Activated CD4-positive, alpha-beta T cell treated with anti-CD3 and anti-CD28 coated beads for 36 hours (primary cell): ENCODE measurements at regions not wholly inside any gene's neighbourhood (a gene's known extent, or its start where the extent isn't known, plus 50 kb on each side); places are given as distances from the start of the nearest gene placed in this dataset.

Experiments
- ATAC-seq: fragments of 200-7000 bp; cut with Tn5 transposase; one replicate; pipeline ENCODE4 v1.10.0; 2021; ENCODE audit warnings: mild to moderate bottlenecking, moderate library complexity
- CTCF ChIA-PET: fragments of 350-600 bp; sonication (Branson Sonifier 250); formaldehyde crosslinking; loops from one replicate; lab custom pipeline; 2021; ENCODE audit warnings: antibody characterized with exemption; lab: Charles Lee
- POLR2A ChIA-PET: fragments of 350-600 bp; sonication (Branson Sonifier 250); formaldehyde crosslinking; loops from one replicate; lab custom pipeline; 2021; ENCODE audit warnings: antibody characterized with exemption, inconsistent platforms; lab: Charles Lee
- DNase-seq: peaks from one replicate; pipeline ENCODE4 v3.0.0-alpha.2; 2020
- H3K27ac Mint-ChIP-seq: one replicate; pipeline ENCODE4 v1.8.0; 2021; ENCODE audit warnings: mixed read lengths
- H3K27me3 Mint-ChIP-seq: one replicate; pipeline ENCODE4 v1.8.0; 2021; ENCODE audit warnings: mixed read lengths
- H3K36me3 Mint-ChIP-seq: one replicate; pipeline ENCODE4 v1.8.0; 2021; ENCODE audit warnings: low read depth, mixed read lengths
- H3K4me1 Mint-ChIP-seq: one replicate; pipeline ENCODE4 v1.8.0; 2021; ENCODE audit warnings: mixed read lengths
- H3K4me3 Mint-ChIP-seq: one replicate; pipeline ENCODE4 v1.8.0; 2021; ENCODE audit warnings: mild to moderate bottlenecking, moderate library complexity, mixed read lengths
- H3K9me3 Mint-ChIP-seq: one replicate; pipeline ENCODE4 v1.8.0; 2021; ENCODE audit warnings: low read depth, mixed read lengths
- intact Hi-C, 2 experiments: fragments of 100-400 bp; cut with DNase I in 1 of 2; cut with micrococcal nuclease in 1 of 2; formaldehyde crosslinking; loops; one replicate each; pipeline versions ENCODE4 v1.14.2 to v1.15.1; 2022 to 2024; cut with DNase I, micrococcal nuclease

DNA sequence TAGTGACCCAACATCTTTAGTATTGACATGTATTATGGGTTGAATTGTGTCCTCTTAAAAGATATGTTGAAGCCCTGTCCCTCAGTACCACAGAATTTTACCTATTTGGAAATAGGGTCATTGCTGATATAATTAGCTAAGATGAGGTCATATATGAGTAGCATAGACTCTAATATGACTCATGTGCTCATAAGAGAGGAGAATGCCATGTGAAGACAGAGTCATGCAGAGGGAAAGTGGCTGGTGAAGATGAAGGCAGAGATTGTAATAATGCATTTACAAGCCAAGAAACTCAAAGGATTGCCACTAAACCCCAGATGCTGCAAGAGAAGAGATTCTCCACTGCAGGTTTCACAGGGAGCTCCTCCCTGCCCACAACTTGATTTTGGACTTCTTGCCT, 496.4 kb downstream of the KIF20B start:
- ATAC-seq (no peak), DNase-seq (no peak)
- CTCF ChIA-PET: no interaction called here
- Mint-ChIP-seq H3K9me3 (no peaks in the 10 kb centered on the region), H3K4me1 (no peaks in the 10 kb centered on the region), H3K27me3 (no peaks in the 10 kb centered on the region), H3K36me3 (no peaks in the 10 kb centered on the region), H3K27ac (no peak overlapping the region), H3K4me3 (no peak overlapping the region)
- intact Hi-C loops: no loop called here
- POLR2A ChIA-PET: no interaction called here

GRCh38 chr10:90199093-90199492, 497.7 kb downstream of the KIF20B start:
- no peak overlapping the region for H3K4me3 Mint-ChIP-seq
- intact Hi-C loops: no loop called here
- H3K36me3 Mint-ChIP-seq: no peaks in the 10 kb centered on the region
- H3K9me3 Mint-ChIP-seq: no peaks in the 10 kb centered on the region
- DNase-seq (no peak), ATAC-seq (no peak)
- H3K27ac Mint-ChIP-seq: no peak overlapping the region
- H3K27me3 Mint-ChIP-seq: peaks cover 2% of the 10 kb centered on the region
- ChIA-PET CTCF (no interaction called here), POLR2A (no interaction called here)
- H3K4me1 Mint-ChIP-seq: no peaks in the 10 kb centered on the region

DNA sequence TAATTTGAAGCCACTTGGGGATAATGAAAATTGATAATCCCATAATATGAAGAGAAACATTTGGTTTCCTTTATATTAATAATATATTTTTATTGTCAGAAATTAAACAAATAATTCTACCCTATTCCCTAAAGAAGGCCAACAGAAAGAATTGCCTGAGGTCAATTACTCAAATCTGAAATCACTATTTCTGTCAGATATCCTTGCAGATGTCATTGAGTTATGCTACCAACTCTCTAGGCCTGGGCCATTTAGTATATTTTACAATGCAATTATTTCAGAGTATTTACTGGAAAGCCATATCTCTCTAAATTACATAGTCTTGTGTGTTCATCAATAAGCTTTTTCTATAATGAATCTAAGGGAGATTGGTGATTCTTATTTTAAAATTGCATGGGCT, 498.1 kb downstream of the KIF20B start:
- Mint-ChIP-seq H3K27me3 (peaks cover 2% of the 10 kb centered on the region), H3K4me3 (no peak overlapping the region), H3K36me3 (no peaks in the 10 kb centered on the region), H3K27ac (no peak overlapping the region), H3K9me3 (no peaks in the 10 kb centered on the region), H3K4me1 (no peaks in the 10 kb centered on the region)
- intact Hi-C loops: no loop called here
- ATAC-seq: no peak
- DNase-seq: no peak
- ChIA-PET POLR2A (no interaction called here), CTCF (no interaction called here)

GRCh38 chr10:90204131-90204955, 503.0 kb downstream of the KIF20B start:
- Mint-ChIP-seq H3K4me3 (no peak overlapping the region), H3K27me3 (peaks cover 9% of the 10 kb centered on the region), H3K36me3 (no peaks in the 10 kb centered on the region), H3K27ac (no peak overlapping the region), H3K9me3 (no peaks in the 10 kb centered on the region), H3K4me1 (no peaks in the 10 kb centered on the region)
- ATAC-seq: no peak
- ChIA-PET CTCF (interaction anchor here (0.6 kb wide), 1 partner anchor 429 kb away, joined by 3 read pairs; no protein-coding TSS in a partner anchor), POLR2A (interaction anchor here (0.7 kb wide), 1 partner anchor 33 kb away, joined by 3 read pairs; no protein-coding TSS in a partner anchor)
- no peak for DNase-seq
- intact Hi-C loops: no loop called here

DNA sequence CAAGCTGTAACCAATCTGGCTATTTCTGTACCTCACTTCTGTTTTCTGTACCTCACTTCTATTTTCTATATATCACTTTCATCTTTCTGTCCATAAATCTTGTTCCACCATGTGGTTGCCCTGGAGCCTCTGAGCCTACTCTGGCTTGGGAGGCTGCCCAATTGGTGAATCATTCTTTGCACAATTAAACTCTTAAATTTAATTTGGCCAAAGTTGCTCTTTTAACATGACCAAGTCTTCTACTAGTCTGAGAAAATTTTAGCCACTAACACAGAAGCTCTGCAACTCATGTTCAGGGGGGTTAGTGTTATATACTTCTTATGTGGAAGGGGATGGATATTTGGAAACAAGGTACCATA, 503.5 kb downstream of the KIF20B start:
- no peak for ATAC-seq
- Mint-ChIP-seq H3K27me3 (peaks cover 9% of the 10 kb centered on the region), H3K4me3 (no peak overlapping the region), H3K27ac (no peak overlapping the region), H3K9me3 (no peaks in the 10 kb centered on the region), H3K4me1 (no peaks in the 10 kb centered on the region), H3K36me3 (no peaks in the 10 kb centered on the region)
- DNase-seq: no peak
- ChIA-PET CTCF (interaction anchor here (0.7 kb wide), 1 partner anchor 1480 kb away, joined by 3 read pairs; no protein-coding TSS in a partner anchor), POLR2A (no interaction called here)
- intact Hi-C loops: no loop called here

- no peaks in the 10 kb centered on the region for H3K9me3 Mint-ChIP-seq
- ATAC-seq: no peak
- intact Hi-C loops: no loop called here
- POLR2A ChIA-PET: no interaction called here
- H3K4me3 Mint-ChIP-seq: no peak overlapping the region
- no peaks in the 10 kb centered on the region for H3K4me1 Mint-ChIP-seq
- H3K27me3 Mint-ChIP-seq: peaks cover 9% of the 10 kb centered on the region
- DNase-seq: no peak
- CTCF ChIA-PET: interaction anchor here (0.7 kb wide), 1 partner anchor 1481 kb away, joined by 3 read pairs; no protein-coding TSS in a partner anchor
- no peaks in the 10 kb centered on the region for H3K36me3 Mint-ChIP-seq
- H3K27ac Mint-ChIP-seq: no peak overlapping the region
These were observed 503.9 kb downstream of the KIF20B start for GRCh38 chr10:90205340-90205739.

- Mint-ChIP-seq H3K27me3 (peaks cover 6% of the 10 kb centered on the region), H3K4me1 (no peaks in the 10 kb centered on the region), H3K36me3 (no peaks in the 10 kb centered on the region), H3K4me3 (no peak overlapping the region), H3K27ac (no peak overlapping the region), H3K9me3 (no peaks in the 10 kb centered on the region)
- ChIA-PET CTCF (interaction anchor here (0.6 kb wide), 1 partner anchor 40 kb away, joined by 3 read pairs; no protein-coding TSS in a partner anchor), POLR2A (no interaction called here)
- ATAC-seq: no peak
- intact Hi-C loops: no loop called here
- DNase-seq: no peak
These were observed 512.0 kb downstream of the KIF20B start for GRCh38 chr10:90213346-90213745.

DNA sequence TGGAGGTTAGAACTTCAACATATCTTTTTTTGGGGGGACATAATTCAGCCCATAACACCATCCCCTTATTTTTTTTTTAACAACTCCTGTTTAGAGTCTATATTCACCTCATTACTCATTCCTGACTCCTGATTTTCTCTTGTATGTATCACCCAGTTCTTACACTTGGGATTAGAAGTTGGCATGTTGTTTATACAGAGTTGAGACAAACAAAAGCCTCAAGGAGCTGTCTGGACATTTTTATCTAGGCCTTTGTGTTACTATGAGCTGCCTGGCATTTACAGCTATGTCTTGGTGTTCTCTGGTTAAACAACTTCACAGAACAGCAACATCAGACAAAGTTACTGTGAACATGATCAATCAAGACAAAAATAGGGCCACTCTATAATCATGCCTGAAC, 517.5 kb downstream of the KIF20B start:
- intact Hi-C loops: no loop called here
- Mint-ChIP-seq H3K9me3 (peaks cover 2% of the 10 kb centered on the region), H3K4me1 (no peaks in the 10 kb centered on the region), H3K27me3 (peaks cover 8% of the 10 kb centered on the region), H3K27ac (no peak overlapping the region), H3K4me3 (no peak overlapping the region), H3K36me3 (no peaks in the 10 kb centered on the region)
- CTCF ChIA-PET: no interaction called here
- POLR2A ChIA-PET: no interaction called here
- ATAC-seq (no peak), DNase-seq (no peak)

GRCh38 chr10:90222372-90222771, 521.0 kb downstream of the KIF20B start:
- ATAC-seq (no peak), DNase-seq (no peak)
- Mint-ChIP-seq H3K4me3 (no peak overlapping the region), H3K4me1 (peaks cover 9% of the 10 kb centered on the region), H3K27me3 (peaks cover 16% of the 10 kb centered on the region), H3K36me3 (no peaks in the 10 kb centered on the region), H3K9me3 (peaks cover 2% of the 10 kb centered on the region), H3K27ac (no peak overlapping the region)
- intact Hi-C loops: loop anchor here (10.0 kb wide), 2 partner anchors 92 to 808 kb away; partner anchors contain the start of gene IFIT5 (in 1 of the 2)
- ChIA-PET CTCF (interaction anchor here (0.6 kb wide), 1 partner anchor 530 kb away, joined by 3 read pairs; no protein-coding TSS in a partner anchor), POLR2A (no interaction called here)

DNA sequence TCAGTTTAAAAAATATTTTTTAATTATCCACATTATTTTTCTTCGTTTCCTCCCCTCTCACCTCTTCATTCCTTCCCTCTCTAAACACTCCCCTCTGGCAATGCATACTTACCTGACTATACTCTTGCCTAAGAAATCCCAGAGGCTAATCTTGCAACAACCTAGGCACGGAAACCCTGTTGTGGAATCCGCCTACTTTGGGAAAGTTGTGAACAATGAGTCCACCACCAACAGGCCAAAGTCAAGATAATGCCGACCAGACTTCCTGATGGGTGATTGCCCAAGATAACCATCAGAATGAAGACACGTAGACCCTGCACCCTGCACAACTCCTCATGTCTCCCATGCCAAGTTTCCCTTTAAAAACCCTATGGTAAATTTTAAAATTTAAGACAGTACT, 521.5 kb downstream of the KIF20B start:
- H3K4me1 Mint-ChIP-seq: peaks cover 12% of the 10 kb centered on the region
- DNase-seq (no peak), ATAC-seq (no peak)
- ChIA-PET CTCF (interaction anchor here (0.6 kb wide), 1 partner anchor 530 kb away, joined by 3 read pairs; no protein-coding TSS in a partner anchor), POLR2A (no interaction called here)
- no peaks in the 10 kb centered on the region for H3K36me3 Mint-ChIP-seq
- intact Hi-C loops: loop anchor here (10.0 kb wide), 2 partner anchors 92 to 808 kb away; partner anchors contain the start of gene IFIT5 (in 1 of the 2)
- no peak overlapping the region for H3K27ac Mint-ChIP-seq
- H3K9me3 Mint-ChIP-seq: peaks cover 3% of the 10 kb centered on the region
- H3K27me3 Mint-ChIP-seq: peaks cover 16% of the 10 kb centered on the region
- H3K4me3 Mint-ChIP-seq: no peak overlapping the region

GRCh38 chr10:90224791-90225566, 523.6 kb downstream of the KIF20B start:
- ChIA-PET POLR2A (interaction anchor here (0.7 kb wide), 1 partner anchor 1186 kb away, joined by 8 read pairs; no protein-coding TSS in a partner anchor), CTCF (interaction anchor here (0.7 kb wide), 1 partner anchor 13 kb away, joined by 3 read pairs; no protein-coding TSS in a partner anchor)
- H3K27ac Mint-ChIP-seq: no peak overlapping the region
- intact Hi-C loops: loop anchor here (5.0 to 10.0 kb wide), 4 partner anchors 90 to 810 kb away; partner anchors contain the start of gene IFIT5 (in 1 of the 2)
- no peak overlapping the region for H3K4me3 Mint-ChIP-seq
- DNase-seq (no peak), ATAC-seq (no peak)
- H3K9me3 Mint-ChIP-seq: peaks cover 9% of the 10 kb centered on the region
- H3K27me3 Mint-ChIP-seq: peaks cover 23% of the 10 kb centered on the region
- H3K4me1 Mint-ChIP-seq: peaks cover 20% of the 10 kb centered on the region
- H3K36me3 Mint-ChIP-seq: peaks cover 2% of the 10 kb centered on the region
